Aorta (tissue), 5 donors: ENCODE measurements at regions not wholly inside any gene's neighbourhood (a gene's known extent, or its start where the extent isn't known, plus 50 kb on each side); places are given as distances from the start of the nearest gene placed in this dataset.

Experiments
- ATAC-seq: fragments of 200-7000 bp; cut with Tn5 transposase; one replicate; pipeline ENCODE4 v1.9.1; 2022; ENCODE audit warnings: moderate library complexity; ENCODE audit not compliant: low FRiP score
- DNase-seq, 2 donors: peaks; one replicate each; pipeline ENCODE4 v3.0.0-alpha.2; 2020
- H3K27ac ChIP-seq, 2 donors: one replicate each; pipeline ENCODE4 v1.5.1; 2013; ENCODE audit warnings: low read length in 2 of 2, mild to moderate bottlenecking in 2 of 2, moderate library complexity in 2 of 2, control low read depth in 1 of 2, inconsistent platforms in 1 of 2, low read depth in 1 of 2
- H3K27me3 ChIP-seq, 2 donors: one replicate each; pipeline ENCODE4 v1.6.1; 2013; ENCODE audit warnings: control low read depth in 1 of 2, low read length in 1 of 2, mild to moderate bottlenecking in 1 of 2, moderate library complexity in 1 of 2; ENCODE audit not compliant: insufficient read depth in 2 of 2, control insufficient read depth in 1 of 2
- H3K36me3 ChIP-seq, 2 donors: one replicate each; pipeline ENCODE4 v1.6.1; 2013; ENCODE audit warnings: control low read depth in 1 of 2, low read length in 1 of 2, mild to moderate bottlenecking in 1 of 2; ENCODE audit not compliant: insufficient read depth in 2 of 2, control insufficient read depth in 1 of 2
- H3K4me1 ChIP-seq, 2 donors: one replicate each; pipeline ENCODE4 v1.6.1; 2013; ENCODE audit warnings: low read length in 2 of 2, control low read depth in 1 of 2, mild to moderate bottlenecking in 1 of 2, moderate library complexity in 1 of 2; ENCODE audit not compliant: insufficient read depth in 2 of 2, control insufficient read depth in 1 of 2
- H3K4me3 ChIP-seq, 2 donors: one replicate each; pipeline ENCODE4 v1.5.1; 2013; ENCODE audit warnings: low read length in 2 of 2, control low read depth in 1 of 2, mild to moderate bottlenecking in 1 of 2
- H3K9me3 ChIP-seq: one replicate; pipeline ENCODE4 v1.6.1; 2013; ENCODE audit warnings: mild to moderate bottlenecking, low read length; ENCODE audit not compliant: control insufficient read depth
- WGBS, 2 donors: extraction: QIAGEN DNeasy Blood & Tissue Kit; methylation state at CpG; one replicate each; pipeline ENCODE4 v1.1.7; 2013; 5-methylcytosine and 5-hydroxymethylcytosine counted together
- intact Hi-C, 2 donors: fragments of 100-400 bp; cut with DNase I; formaldehyde crosslinking; loops; one replicate each; pipeline versions ENCODE4 v1.14.2 to v1.15.0; 2022
- donor health status: healthy with polysubstance abuse.
- donor health status: Bipolar disorder and iron deficiency.
- donor health status: DM: no; HTN: no; CAD: no.
- donor health status: DM: no; HTN: no; CAD: no.
- donor health status: DM: yes; HTN: yes; CAD: no.

- 46 to 53% methylated on average over 2 of the region's 2 CpGs for WGBS, 2 donors
These were observed 922.8 kb upstream of the MAP3K7 start for GRCh38 chr6:91509711-91510110.

GRCh38 chr6:91509039-91509438 is 922.2 kb upstream of the MAP3K7 start:
- Histone ChIP-seq H3K27ac (no peak overlapping the region), H3K9me3 (no peaks in the 10 kb centered on the region), H3K4me3 (no peak overlapping the region), H3K4me1 (no peaks in the 10 kb centered on the region), H3K27me3 (no peaks in the 10 kb centered on the region), H3K36me3 (no peaks in the 10 kb centered on the region)
- ATAC-seq (no peak), DNase-seq (no peak)
- 89 to 92% methylated on average over 2 of the region's 2 CpGs for WGBS, 2 donors
- intact Hi-C loops: no loop called here

More at GRCh38 chr6:91509711-91510110, 922.8 kb upstream of the MAP3K7 start:
- DNase-seq: no peak
- no peaks in the 10 kb centered on the region for H3K27me3 ChIP-seq
- no peak overlapping the region for H3K4me3 ChIP-seq
- H3K36me3 ChIP-seq: no peaks in the 10 kb centered on the region
- no peaks in the 10 kb centered on the region for H3K9me3 ChIP-seq
- no peaks in the 10 kb centered on the region for H3K4me1 ChIP-seq
- ATAC-seq: no peak
- intact Hi-C loops: no loop called here
- no peak overlapping the region for H3K27ac ChIP-seq

- Histone ChIP-seq H3K9me3 (no peaks in the 10 kb centered on the region), H3K4me3 (no peak overlapping the region), H3K4me1 (no peaks in the 10 kb centered on the region), H3K36me3 (no peaks in the 10 kb centered on the region), H3K27me3 (no peaks in the 10 kb centered on the region), H3K27ac (no peak overlapping the region)
- no peak for ATAC-seq
- WGBS, 2 donors: 71 to 91% methylated on average over 5 of the region's 5 CpGs
- DNase-seq: no peak
- intact Hi-C loops: no loop called here
These were observed 919.6 kb upstream of the MAP3K7 start for GRCh38 chr6:91506509-91506908.

GRCh38 chr6:91505199-91505598 is 918.3 kb upstream of the MAP3K7 start:
- H3K27ac ChIP-seq: no peak overlapping the region
- no peak overlapping the region for H3K4me3 ChIP-seq
- intact Hi-C loops: no loop called here
- H3K27me3 ChIP-seq: no peaks in the 10 kb centered on the region
- H3K4me1 ChIP-seq: no peaks in the 10 kb centered on the region
- ATAC-seq (no peak), DNase-seq (no peak)
- H3K36me3 ChIP-seq: no peaks in the 10 kb centered on the region
- no peaks in the 10 kb centered on the region for H3K9me3 ChIP-seq

- Histone ChIP-seq H3K27me3 (no peaks in the 10 kb centered on the region), H3K9me3 (no peaks in the 10 kb centered on the region), H3K36me3 (no peaks in the 10 kb centered on the region), H3K27ac (no peak overlapping the region), H3K4me1 (no peaks in the 10 kb centered on the region), H3K4me3 (no peak overlapping the region)
- intact Hi-C loops: no loop called here
- DNase-seq (no peak), ATAC-seq (no peak)
- 44 to 65% methylated on average over 4 of the region's 4 CpGs for WGBS, 2 donors
These were observed 915.1 kb upstream of the MAP3K7 start for GRCh38 chr6:91501930-91502329.

GRCh38 chr6:91500689-91501303 is 913.9 kb upstream of the MAP3K7 start:
- no peaks in the 10 kb centered on the region for H3K36me3 ChIP-seq
- intact Hi-C loops: no loop called here
- H3K4me1 ChIP-seq: no peaks in the 10 kb centered on the region
- no peak overlapping the region for H3K27ac ChIP-seq
- no peaks in the 10 kb centered on the region for H3K9me3 ChIP-seq
- H3K27me3 ChIP-seq: no peaks in the 10 kb centered on the region
- ATAC-seq (no peak), DNase-seq (no peak)
- 85 to 88% methylated on average over 1 of the region's 1 CpG for WGBS, 2 donors
- no peak overlapping the region for H3K4me3 ChIP-seq

- Histone ChIP-seq H3K9me3 (no peaks in the 10 kb centered on the region), H3K4me1 (no peaks in the 10 kb centered on the region), H3K4me3 (no peak overlapping the region), H3K27ac (no peak overlapping the region), H3K27me3 (no peaks in the 10 kb centered on the region), H3K36me3 (no peaks in the 10 kb centered on the region)
- DNase-seq (no peak), ATAC-seq (no peak)
- 66 to 77% methylated on average over 1 of the region's 1 CpG for WGBS, 2 donors
- intact Hi-C loops: no loop called here
These were observed 911.7 kb upstream of the MAP3K7 start for GRCh38 chr6:91498576-91498975.

- no peaks in the 10 kb centered on the region for H3K4me1 ChIP-seq
- H3K36me3 ChIP-seq: no peaks in the 10 kb centered on the region
- WGBS, 2 donors: 91 to 97% methylated on average over 1 of the region's 1 CpG
- ATAC-seq (no peak), DNase-seq (no peak)
- no peak overlapping the region for H3K4me3 ChIP-seq
- no peaks in the 10 kb centered on the region for H3K9me3 ChIP-seq
- H3K27me3 ChIP-seq: no peaks in the 10 kb centered on the region
- no peak overlapping the region for H3K27ac ChIP-seq
- intact Hi-C loops: no loop called here
These were observed 910.9 kb upstream of the MAP3K7 start for GRCh38 chr6:91497770-91498169.

- Histone ChIP-seq H3K9me3 (no peaks in the 10 kb centered on the region), H3K27me3 (no peaks in the 10 kb centered on the region), H3K4me1 (no peaks in the 10 kb centered on the region), H3K4me3 (no peak overlapping the region), H3K27ac (no peak overlapping the region), H3K36me3 (no peaks in the 10 kb centered on the region)
- no peak for ATAC-seq
- 13 to 24% methylated on average over 2 of the region's 2 CpGs for WGBS, 2 donors
- intact Hi-C loops: no loop called here
- DNase-seq: no peak
These were observed 903.9 kb upstream of the MAP3K7 start for GRCh38 chr6:91490671-91491301.
